GM18517 (cell line): ENCODE measurements at regions not wholly inside any gene's neighbourhood (a gene's known extent, or its start where the extent isn't known, plus 50 kb on each side); places are given as distances from the start of the nearest gene placed in this dataset.

ENCODE experiments used
- ATAC-seq: cut with Tn5 transposase; IDR thresholded peaks from one replicate; pipeline ENCODE4 v1.9.1; 2021; ENCODE audit warnings: mild to moderate bottlenecking, moderate library complexity; ENCODE audit not compliant: unreplicated experiment

DNA sequence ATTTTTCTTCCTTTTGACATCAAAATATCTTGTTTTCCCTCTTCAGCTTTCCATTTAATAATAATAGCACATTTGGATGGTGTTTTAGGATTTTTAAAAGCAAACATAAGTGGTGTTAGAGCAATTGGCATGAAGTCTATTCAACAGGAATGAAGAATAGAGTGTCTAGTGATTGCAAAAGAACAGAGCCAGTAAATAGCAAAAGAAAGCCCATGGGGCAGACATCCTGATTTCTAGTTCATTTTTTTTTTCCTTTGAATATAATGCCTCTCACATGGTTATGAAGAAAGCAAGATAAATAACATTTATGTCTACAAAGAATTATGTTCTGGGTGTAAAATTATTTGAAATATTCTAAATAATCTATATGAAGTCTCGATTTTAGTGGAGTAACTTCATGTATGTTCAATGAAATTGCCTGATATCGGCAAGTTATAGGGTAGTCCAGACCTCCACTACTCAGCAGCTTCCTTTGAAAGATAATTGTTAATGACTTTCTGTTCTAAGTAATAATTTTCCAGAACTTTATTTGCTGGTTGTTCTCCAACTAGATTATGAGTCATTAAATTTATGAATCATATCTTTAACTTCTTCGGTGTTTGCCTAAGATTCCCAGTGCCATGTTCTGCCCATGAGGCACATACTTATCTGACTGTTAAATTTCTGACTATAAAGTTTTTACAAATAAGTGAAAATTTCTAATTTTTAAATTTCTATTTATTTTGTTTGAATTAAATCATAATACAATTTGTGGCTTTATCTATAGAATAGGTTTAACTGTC is 587.9 kb downstream of the TLL1 start:
- no peak for ATAC-seq

DNA sequence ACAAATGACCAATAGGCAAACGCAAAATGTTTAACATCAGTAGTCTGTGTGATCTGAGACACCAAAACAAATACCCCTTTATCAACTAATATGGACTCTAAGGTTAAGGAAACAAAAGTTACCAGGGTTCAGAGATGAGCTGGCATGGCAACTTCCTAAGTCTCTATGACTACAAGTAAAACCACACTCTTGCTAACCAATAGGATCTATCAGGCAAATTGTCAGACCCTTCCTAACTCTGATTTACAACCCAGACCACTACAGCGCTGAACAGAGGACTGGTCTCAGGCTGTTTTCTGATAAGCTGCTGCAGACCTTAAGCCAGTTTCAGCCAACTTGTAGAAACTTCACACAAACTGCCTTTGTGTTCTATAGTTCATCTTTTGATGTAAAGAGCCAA is 608.0 kb downstream of the TLL1 start:
- no peak for ATAC-seq

DNA sequence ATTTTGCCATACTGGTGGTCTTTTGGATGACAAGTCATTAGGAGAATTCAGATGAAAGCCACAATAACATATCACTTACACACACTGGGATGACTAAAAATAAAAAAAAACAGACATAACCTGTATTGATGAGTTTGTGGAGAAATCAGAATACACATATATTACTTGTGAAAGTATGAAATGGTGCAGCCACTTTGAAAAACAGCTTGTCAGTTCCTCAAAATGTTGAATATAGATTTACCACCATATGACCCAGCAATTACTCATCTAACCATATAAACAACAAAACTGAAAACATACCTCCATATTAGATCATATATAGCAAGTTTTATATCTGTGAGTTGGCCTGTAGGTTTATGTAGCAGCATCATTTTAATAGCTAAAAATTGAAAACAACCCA is 608.7 kb downstream of the TLL1 start:
- ATAC-seq: no peak

DNA sequence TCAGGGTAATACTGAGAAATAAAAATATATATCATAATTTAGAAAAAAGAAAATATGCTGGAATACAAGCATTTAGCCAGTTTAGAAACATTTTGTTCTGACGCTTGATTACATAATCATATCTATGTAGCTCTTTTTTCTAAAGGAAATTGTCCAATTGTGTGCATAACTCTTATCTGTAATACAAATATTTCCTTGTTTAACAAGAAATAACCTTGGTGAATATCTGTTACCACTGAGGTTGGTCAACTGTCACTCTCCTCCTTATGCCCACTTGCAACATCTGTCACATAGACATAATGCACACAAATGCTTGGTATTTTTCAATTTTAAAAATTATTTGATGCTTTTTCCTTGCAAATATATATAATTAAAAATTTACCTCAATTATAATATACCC is 609.7 kb downstream of the TLL1 start:
- no peak for ATAC-seq

DNA sequence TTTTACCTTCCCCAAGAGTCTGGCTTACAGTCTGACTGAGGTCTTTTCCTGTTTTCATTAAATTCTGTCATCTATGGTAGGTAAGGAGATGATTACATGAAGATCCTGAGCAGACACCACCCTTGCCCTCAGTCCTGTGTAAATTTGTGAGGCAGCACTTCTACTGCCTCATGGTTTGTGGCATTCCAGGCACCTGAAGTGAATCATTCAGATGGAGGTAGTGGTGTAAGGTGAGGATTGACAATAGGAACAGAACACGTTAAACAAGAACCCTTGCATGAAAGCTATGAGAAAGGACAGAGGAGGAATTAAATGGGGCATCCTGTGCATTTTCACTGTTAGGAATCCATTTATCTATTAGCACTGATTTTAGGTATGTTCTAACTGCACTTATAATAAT is 618.6 kb downstream of the TLL1 start:
- ATAC-seq: no peak

DNA sequence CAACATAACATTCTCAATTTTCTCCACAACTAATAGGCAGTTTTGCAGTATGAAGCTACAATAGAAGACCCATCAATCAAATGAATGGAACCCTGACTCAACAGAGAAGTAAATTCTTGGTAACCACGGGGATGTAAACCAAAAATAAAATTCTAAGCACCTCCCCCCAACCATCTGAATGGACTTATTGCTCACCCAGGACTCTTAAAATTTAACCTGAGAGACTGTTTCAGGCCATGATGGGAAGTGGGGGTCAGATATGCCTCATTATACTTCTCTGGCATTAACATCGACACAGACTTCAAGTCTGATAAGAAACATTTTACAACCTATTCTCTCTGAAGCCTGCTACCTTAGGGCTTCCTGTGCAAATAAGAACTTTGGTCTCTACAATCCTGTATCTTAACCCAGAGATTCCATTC is 620.9 kb downstream of the TLL1 start:
- no peak for ATAC-seq

DNA sequence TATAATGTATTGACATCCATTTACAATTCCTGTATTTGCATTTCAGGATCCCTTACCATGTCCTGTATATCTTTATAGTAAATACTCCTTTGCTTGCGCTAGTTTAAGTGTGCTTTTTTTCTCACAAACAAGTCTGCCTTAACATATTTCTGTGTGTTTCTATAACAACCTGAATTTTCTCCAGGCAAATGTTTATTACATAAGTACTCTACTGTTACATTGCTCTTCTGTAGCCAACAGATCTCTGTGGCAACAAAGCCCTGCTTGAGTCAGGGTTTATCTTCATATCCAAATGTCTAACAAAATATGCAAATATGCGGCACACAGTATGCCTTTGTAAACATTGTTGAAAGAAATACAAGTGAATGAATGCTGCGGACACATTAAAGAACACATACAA is 625.5 kb downstream of the TLL1 start:
- no peak for ATAC-seq

DNA sequence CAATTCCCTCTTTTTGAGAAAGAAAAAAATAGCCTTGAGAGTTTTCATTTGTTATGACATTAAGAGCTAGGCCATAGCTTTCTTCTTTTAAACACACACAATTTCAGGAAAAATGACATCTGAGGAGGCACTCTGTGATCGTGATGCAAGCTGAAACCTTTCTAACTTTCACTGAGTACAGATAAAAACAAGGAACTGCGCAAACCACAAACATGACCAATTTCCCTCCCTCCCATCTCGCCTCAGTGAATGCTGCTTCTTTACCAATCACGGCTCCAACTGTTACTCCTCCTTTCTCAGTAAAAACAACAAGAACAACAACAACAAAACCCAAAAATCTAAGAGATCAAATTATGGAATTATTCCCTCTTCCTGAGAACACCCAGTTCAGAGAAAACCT is 626.8 kb downstream of the TLL1 start:
- ATAC-seq: no peak

DNA sequence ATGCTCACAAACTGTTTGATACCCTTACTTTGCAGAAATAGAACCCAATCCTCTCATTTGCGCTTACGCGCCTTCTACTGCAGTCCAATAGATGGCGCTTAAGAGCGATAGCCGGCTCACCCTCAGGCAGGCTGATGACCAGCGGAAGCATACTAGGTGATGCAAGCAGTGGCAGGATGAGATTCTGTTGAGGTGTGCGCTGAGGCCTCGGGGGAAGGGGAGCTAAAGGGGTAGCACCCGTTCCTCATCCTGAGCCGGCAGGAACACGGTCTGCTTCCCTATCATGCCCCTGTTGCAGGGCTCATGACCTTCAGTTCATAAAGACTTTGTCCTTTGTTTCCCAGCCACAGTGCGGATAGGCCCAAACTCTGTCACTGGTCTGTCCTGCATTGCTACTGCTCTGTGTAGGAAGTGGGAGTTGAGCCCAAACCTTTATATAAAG is 628.9 kb downstream of the TLL1 start:
- peak; percentile 60 for ATAC-seq

DNA sequence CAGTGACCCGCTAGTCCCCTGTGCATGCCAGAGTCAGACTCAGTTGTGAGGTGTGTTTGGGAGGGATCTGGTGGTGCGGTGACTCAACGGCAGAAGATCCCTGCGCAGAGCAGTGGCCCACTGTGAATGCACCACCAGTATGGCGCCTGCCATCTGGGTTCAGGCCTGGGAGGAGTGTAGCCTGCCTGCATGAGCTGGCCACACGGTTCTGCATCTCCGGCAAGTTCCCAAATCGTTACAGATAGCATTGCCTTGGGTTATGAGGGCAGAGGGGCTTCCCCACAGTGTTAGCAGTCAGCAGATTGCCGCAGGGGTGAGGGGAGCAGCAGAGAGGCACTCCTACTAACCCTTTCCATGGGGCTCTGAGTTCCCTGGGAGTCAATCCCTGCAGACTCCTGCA is 629.6 kb downstream of the TLL1 start:
- ATAC-seq: no peak

DNA sequence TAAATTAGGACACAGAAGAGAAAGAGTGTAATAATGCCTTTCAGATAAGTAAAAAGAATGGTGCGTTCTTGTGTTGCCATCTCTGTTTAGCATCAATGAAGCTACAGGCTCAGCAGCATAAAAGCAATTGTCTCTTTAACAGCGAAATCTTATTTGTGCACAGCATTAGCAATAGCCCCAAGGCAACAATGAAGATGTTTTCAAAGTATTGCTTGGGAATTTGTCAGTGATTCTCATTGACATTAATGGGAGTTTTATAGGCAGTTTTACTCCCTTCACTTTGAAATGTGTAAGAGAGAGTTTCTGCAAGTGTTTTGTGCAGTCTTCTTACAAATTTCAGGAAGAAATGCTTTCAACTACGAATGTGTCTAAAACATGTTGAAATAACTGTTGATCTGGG is 633.0 kb downstream of the TLL1 start:
- ATAC-seq: no peak

DNA sequence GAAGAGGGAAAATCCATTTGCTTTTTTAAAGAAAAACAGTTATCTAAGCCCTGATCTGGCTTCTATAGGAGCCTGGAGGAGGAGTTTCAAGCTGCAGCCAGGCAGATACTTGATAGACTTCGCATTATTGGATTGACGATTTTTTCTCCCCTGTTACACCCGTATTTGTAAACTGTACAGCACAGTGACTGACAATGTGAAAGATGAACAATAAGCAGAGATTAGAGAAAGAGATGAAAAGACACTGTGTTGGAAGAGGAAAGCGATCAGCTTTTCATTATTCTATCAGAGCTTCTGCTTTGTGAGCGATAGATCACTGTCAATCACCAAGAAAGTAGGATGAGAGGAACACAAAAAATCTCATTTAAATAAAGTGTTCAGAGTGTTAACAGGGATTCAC is 639.2 kb downstream of the TLL1 start:
- no peak for ATAC-seq

DNA sequence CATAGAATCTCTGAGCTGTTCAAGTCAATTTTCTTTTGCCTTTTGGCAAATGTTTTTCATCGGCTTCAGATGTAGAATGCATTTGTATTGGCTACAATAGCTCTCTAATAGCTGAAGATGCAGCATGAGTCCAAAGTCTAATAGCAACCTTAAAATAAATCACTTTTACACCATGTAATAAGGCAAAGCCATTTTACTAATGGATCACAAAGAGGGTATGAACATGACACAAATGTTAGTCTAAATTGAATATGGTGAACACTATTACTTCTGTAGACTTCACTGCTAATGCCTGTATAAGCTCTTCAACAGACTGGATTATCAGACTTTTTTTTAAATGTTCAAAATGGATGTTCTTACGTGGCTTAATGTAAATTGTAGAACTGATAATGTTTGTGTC is 645.3 kb downstream of the TLL1 start:
- no peak for ATAC-seq

DNA sequence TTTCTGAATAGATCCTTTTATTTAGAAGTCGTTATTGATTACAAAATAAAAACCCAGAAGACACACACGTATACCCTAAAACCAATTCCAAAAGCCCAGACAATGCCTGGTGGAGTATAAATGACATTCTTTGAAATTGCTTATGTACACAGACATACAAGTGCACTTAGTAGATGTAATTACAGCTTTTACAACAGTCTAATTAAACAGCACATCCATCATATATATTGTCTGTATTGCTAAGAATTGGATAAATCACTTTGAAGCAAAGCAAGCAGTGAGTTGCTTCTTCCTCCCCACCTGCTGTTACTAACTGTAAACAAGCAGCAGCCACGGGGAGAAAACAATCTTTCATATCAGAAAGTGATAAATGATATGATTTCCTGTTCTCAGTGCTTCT is 645.7 kb downstream of the TLL1 start:
- ATAC-seq: no peak

DNA sequence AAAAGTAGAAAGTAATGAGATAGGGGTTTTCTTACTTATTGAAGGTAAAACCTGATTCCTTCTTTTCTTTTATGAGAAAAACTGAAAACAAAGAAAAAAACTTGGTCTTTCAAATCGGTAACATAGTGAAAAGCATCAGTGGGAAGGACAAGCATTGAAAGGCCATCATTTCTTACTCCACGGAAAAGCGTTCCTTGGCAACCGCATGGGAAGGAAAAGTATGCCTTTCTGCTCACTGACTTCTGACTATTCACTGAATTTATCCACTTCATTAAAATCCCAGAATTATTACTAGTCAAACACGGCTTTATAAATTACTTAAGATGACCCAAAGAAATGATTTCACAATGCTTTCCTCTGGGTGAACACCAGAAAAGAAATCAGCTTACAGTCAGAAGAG is 646.7 kb downstream of the TLL1 start:
- no peak for ATAC-seq

DNA sequence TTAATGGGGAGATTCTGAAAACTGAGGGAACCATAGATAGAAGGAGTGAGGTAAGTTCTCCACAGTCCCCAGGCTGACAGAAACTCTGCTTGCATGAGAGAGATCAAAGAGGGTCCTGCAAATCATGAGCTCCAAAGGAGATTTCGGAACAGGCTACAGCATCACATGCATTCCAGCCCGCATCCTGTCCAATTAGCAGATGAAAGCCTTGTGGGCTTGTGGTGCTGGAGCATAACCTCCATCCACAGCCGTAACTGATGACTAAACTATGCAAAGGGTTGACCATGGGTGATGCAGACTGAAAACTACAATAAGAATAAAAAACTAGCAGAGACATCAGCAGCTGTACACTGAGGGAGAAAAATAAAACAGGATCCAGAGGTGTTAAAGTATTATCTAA is 654.5 kb downstream of the TLL1 start:
- ATAC-seq: no peak

DNA sequence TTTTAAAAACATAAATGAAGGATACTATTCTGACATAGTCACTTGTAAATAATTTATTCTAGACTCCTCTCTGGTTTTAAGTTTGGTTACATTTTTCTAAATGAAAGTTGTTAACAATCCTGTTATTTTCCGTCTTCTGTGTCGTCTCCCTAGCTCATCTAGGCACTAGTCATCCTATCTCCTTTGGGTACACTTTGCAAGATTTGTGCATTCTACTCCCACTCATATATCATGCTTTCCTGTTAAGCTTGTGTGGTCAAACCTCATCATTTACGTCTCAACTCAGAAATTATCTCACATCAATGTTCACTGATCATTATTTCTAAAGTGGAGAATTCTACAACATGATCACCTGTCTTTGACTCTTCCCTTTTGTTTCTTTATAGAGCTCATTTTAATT is 658.7 kb downstream of the TLL1 start:
- no peak for ATAC-seq

DNA sequence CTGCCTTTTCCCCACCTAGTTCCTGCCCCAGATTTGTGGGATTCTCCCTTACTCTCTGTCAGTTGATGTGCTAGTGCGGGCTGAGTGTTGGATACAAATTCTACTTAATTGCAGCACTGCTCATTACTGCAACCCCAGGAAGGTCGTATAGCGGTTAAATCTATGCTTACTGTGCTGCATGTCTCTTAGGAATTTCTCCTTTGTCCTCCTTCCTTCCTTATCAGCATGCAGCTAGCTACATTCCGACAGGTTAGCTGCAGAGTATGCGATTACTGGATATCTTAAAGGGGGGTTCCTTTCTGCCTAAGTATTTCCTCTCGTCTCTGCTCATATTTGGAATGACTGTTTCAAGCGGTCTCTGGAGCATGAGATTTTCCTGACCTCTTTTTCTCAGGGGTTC is 662.8 kb downstream of the TLL1 start:
- ATAC-seq: no peak

DNA sequence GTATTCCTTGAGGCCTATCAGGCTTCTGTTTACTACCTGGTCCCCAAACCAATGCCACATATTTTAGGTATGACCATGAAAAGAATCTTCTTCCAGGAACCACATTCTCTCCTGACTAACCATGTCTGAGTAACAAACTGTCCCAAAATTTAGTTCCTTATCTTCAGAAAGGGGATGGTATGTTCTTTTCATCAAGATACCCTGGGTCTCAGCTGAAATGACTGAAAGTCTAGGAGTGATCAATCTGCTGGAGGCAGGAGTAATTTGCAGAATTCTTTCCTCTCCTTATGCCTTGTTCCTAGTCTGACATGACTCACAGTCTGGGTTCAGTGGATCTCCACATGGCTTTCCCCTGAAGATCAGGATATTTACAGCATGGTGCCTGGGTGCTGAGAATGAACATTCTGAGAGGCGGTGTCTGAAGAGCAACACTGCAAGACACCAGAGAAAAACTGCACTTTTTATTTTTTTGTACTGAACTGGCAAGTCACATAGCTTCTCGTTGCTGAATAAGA is 665.5 kb downstream of the TLL1 start:
- ATAC-seq: no peak

DNA sequence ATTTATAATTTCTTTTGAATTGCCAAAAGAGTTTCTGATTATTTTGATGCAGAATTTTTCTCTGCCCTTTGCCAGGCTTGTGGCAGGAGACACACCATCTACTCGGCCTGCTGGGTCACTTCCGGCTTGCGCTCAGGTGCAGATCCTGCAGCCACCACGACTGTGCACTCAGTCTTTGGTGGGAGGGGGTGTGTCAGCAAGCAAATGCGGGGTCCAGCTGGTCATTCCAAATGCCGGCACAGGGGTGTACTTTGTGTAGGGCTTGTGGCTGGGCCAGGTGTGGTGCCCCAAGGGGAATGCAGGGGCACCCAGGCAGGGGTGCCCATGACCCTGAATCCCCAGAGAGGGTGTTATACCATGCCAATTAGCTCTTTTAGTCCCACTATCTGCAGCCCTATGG is 673.0 kb downstream of the TLL1 start:
- ATAC-seq: no peak

DNA sequence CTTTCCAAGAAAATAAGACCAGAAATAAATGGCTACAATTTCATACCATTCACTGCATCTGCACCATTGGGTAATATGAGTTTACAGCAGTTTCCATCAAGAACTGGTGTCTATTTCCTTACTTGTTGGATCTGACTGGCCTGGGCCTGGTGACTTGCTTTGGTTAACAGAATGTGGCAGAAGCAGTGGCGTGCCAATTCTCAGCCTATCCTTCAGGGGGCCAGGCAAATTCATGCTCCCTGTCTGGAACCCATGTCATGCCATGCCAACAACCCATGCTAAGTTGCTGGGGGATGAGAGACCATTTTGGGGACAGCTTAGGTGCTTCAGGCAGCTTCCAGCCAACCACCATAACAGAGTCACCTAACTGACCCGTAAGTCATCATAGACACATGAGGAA is 656.7 kb downstream of the SPOCK3 start:
- no peak for ATAC-seq

DNA sequence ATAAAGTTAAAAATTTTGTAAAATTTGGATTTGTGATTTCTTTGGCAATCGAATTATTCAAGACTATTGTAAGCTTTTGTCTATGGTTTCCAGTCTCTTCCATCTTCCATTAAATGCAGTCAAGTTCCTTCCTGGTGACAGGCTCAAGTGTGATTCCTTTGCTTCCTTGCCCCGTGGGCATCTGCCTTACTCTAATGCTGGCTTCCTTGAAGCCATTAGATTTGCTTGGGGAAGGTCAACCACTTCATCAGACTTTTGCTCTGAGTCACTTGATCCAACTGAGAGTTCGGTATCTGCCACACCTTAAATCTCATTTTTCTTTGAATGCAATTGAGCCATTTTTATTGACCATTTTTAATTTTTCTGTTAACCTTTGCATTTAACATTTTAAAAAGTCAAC is 648.8 kb downstream of the SPOCK3 start:
- no peak for ATAC-seq

DNA sequence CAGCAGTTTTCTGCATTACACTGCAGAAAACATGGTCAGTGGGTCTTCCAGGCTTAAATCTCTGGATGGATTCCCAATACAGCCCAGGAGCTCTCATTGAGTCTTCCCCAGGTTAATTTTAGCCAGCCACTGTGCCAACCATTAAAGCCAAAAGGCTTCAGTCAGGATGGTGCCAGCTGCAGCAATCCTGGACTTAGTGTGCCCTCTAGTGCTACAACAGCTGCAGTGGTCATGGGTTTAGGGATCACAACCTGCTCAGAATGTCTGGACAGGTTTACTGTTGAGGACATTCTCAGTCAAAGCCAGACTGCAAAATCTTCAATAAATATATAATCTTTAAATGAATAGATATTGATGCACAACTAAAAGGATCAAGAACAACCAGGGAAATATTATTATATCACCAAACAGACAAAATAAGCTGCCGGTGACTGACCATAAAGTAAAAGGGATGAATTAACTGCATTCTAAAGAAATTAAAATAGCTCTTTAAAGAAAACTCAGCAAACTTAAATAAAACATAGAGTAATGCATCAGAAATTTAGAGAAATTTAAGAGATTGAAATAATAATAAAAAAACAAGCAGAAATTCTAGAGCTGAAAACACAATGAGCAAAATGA is 639.9 kb downstream of the SPOCK3 start:
- no peak for ATAC-seq
